BLaER1 (cell line): ENCODE measurements at regions not wholly inside any gene's neighbourhood (a gene's known extent, or its start where the extent isn't known, plus 50 kb on each side); places are given as distances from the start of the nearest gene placed in this dataset.

ENCODE experiments used
- H3K27ac ChIP-seq: shearing (Covaris generic); formaldehyde crosslinking; 2 replicates; pipeline ENCODE4 v1.8.1; 2022
- H3K27me3 ChIP-seq: shearing (Covaris generic); formaldehyde crosslinking; 2 replicates; pipeline ENCODE4 v1.8.1; 2022
- H3K36me3 ChIP-seq: shearing (Covaris generic); formaldehyde crosslinking; 2 replicates; pipeline ENCODE4 v1.8.1; 2022
- H3K4me1 ChIP-seq: shearing (Covaris generic); formaldehyde crosslinking; 2 replicates; pipeline ENCODE4 v1.8.1; 2022
- H3K4me2 ChIP-seq: shearing (Covaris generic); formaldehyde crosslinking; 2 replicates; pipeline ENCODE4 v1.8.1; 2022
- H3K4me3 ChIP-seq: shearing (Covaris generic); formaldehyde crosslinking; 2 replicates; pipeline ENCODE4 v1.8.1; 2022
- H3K9ac ChIP-seq: shearing (Covaris generic); formaldehyde crosslinking; 2 replicates; pipeline ENCODE4 v1.8.1; 2022
- H3K9me3 ChIP-seq: shearing (Covaris generic); formaldehyde crosslinking; 2 replicates; pipeline ENCODE4 v1.8.1; 2022
- H4K20me1 ChIP-seq: shearing (Covaris generic); formaldehyde crosslinking; 2 replicates; pipeline ENCODE4 v1.8.1; 2022
- Cebpa-rat ChIP-seq: shearing (Covaris generic); IDR thresholded peaks from 2 replicates; pipeline ENCODE4 v1.8.1; 2022

DNA sequence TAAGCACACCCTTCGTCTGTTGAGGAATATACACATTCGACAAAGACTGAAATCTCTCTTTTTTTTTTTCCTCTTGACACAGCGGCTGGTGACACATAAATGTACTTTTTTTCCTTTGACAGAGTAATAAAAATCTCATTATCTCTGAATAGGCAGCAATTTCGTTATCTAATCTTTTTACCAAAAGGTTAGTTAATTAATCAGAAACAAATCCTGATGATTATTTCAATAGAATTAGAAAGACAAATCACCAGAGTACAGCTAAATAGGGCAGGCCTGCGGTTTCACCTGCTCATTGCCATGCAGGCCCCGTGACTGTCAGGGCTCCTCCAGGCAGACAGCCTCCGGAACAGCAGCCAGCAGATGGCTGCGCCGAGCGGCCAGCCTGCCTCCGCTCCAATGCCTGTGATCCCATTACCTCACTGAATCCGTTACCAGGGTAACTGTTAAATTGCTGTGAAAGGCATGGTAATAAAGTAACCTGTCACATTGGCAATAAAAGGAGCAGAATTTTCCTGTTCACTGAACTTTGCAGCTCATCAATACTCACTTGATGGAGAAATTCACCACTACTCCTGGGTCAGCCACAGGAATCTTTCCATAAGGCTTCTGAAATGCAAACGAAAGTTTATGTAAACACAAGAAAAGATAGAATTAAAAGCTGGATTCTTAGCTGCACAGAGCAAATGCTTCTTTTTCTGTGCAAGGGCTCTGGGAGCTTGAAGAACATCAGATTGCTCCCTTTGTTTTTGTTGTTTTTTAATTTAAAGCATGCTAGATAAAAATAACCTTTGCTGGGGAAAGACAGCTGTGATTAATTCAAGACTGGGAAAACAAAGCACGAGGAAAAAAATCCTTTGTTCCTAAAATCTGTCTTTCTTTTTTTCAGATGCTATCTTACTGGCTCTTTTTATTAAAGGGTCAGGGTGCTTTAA is 666.4 kb upstream of the ZNF608 start:
- no peak overlapping the region for H3K4me3 ChIP-seq
- H3K9me3 ChIP-seq, result no peaks in the 10 kb centered on the region

DNA sequence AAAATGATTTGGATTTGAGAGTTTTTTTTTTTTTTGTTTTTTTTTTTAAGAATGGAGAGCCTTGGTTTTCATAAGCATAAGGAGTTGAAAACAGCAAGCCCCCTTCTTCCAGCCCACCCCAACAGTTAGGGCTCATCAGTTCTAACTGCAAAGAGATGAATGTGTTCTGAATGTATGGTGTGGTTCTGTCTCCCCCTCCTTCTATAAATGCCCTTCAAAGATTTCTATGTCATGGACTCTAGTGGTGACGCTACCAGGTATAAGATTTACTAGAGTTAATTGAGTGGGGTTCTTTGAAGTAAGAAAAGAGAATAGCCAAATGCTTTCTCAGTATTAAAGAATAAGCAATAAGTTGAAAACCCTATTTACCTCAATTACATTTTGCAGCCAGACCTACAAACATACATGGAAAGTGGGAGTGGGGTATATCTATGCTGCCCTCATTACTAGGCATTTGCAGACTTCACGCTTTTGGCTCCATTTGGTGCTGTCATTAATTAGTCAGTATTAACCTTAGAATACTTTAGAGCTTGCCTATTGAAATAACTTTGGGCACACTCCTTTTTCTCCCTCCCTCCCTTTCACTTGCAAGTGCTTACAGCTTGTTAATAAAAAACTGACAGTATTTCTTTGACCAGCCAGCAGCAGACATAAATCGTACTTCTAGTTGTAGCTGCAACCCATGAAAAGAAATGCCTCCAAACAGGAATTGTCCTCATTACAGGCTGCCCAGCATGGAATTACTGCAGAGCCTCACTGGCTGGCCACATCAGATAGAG is 667.2 kb upstream of the ZNF608 start:
- no peak for TF ChIP-seq Cebpa-rat
- no peak overlapping the region for H3K27ac ChIP-seq
- H3K4me1 ChIP-seq, result peaks cover 29% of the 10 kb centered on the region

More for the DNA sequence above, 666.4 kb upstream of the ZNF608 start:
- H3K4me2 ChIP-seq, result peak overlapping the region; percentile 63
- H3K36me3 ChIP-seq, result no peaks in the 10 kb centered on the region
- no peak for TF ChIP-seq Cebpa-rat
- H3K9ac ChIP-seq, result no peak overlapping the region
- peaks cover 29% of the 10 kb centered on the region for H3K4me1 ChIP-seq
- H3K27me3 ChIP-seq, result no peaks in the 10 kb centered on the region
- no peak overlapping the region for H3K27ac ChIP-seq
- no peaks in the 10 kb centered on the region for H4K20me1 ChIP-seq

DNA sequence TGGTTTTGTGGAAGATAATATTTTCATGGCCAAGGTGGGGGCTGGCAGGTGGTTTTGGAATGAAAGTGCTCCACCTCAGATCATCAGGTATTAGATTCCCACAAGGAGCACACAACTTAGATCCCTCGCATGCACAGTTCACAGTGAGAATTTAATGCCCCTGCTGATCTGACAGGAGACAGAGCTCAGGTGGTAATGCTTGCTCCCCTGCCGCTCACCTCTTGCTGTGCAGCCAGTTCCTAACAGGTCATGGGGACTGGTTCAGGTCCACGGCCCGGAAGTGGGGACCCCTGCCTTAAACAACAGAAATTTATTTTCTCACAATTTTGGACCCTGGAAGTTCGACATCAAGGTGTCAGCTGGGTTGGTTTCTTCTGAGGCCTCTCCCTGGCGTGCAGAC is 668.7 kb upstream of the ZNF608 start:
- Histone ChIP-seq H3K4me3 (no peak overlapping the region), H3K4me1 (peaks cover 29% of the 10 kb centered on the region), H3K27ac (no peak overlapping the region), H3K9ac (no peak overlapping the region), H3K36me3 (no peaks in the 10 kb centered on the region), H3K27me3 (no peaks in the 10 kb centered on the region), H3K4me2 (no peak overlapping the region), H4K20me1 (no peaks in the 10 kb centered on the region), H3K9me3 (no peaks in the 10 kb centered on the region)
- no peak for TF ChIP-seq Cebpa-rat

More for the DNA sequence above, 667.2 kb upstream of the ZNF608 start:
- Histone ChIP-seq H3K4me2 (no peak overlapping the region), H3K9me3 (no peaks in the 10 kb centered on the region), H3K27me3 (no peaks in the 10 kb centered on the region), H3K4me3 (no peak overlapping the region), H3K9ac (no peak overlapping the region), H4K20me1 (no peaks in the 10 kb centered on the region), H3K36me3 (no peaks in the 10 kb centered on the region)

DNA sequence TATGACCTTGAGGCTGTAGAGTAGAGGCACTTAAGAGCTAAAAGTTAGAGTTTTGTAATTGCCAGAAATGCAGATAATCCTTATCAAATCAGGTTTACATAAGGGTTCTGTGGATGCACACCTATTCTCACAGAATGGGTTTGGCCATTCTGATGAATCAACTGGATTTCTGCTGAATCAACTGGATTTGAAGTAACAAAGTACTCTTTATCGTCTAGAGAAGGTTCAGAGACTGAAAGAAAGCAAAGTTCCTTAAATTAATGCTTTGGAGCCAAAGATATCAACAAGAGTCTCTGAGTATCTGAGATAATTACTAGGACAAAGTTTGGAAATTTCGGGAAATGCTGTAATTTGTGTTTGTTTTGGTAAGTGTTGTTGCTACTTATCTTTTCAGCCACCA is 669.6 kb upstream of the ZNF608 start:
- Histone ChIP-seq H3K9me3 (no peaks in the 10 kb centered on the region), H3K4me1 (peaks cover 24% of the 10 kb centered on the region), H3K4me2 (no peak overlapping the region), H3K27me3 (no peaks in the 10 kb centered on the region), H3K27ac (no peak overlapping the region), H3K4me3 (no peak overlapping the region), H3K9ac (no peak overlapping the region), H4K20me1 (no peaks in the 10 kb centered on the region), H3K36me3 (no peaks in the 10 kb centered on the region)
- no peak for TF ChIP-seq Cebpa-rat

DNA sequence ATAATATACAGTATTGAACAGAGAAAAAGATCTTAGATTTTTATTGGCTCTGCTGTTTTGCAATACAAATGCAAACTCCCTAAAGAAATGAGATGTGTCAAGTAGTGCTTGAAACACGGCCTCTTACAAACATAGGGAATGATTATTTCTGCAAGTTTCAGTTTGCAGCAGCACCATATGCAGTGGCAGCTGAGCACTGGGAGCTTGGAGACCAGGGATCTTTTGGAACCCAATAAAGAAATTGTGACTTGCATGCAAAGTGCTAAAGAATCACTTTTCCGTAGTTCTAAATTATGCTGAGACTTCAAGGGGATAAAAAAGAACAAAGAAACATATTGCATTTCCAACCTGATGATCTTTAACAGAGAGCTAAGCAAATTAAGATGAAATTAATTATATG is 674.6 kb upstream of the ZNF608 start:
- no peak overlapping the region for H3K27ac ChIP-seq

DNA sequence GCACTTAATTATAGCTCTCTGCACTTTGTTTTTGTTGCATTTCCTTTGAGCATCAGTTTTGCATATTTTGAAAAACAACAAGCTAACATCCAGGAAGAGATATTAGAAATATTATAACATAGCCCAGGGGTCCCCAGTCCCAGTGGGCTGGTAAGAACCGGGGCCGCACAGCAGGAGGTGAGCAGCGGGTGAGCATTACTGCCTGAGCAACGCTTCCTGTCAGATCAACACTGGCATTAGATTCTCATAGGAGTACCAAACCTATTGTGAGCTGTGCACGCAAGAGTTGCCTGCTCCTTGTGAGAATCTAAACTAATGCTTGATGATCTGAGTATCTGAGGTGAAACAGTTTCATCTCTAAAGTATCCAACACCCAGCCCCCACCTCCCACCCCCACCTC is 675.9 kb upstream of the ZNF608 start:
- Histone ChIP-seq H3K27me3 (no peaks in the 10 kb centered on the region), H3K4me1 (no peaks in the 10 kb centered on the region), H3K9me3 (no peaks in the 10 kb centered on the region), H3K27ac (no peak overlapping the region), H4K20me1 (no peaks in the 10 kb centered on the region), H3K4me2 (no peak overlapping the region), H3K36me3 (no peaks in the 10 kb centered on the region), H3K4me3 (no peak overlapping the region), H3K9ac (no peak overlapping the region)
- no peak for TF ChIP-seq Cebpa-rat

More for the DNA sequence above, 674.6 kb upstream of the ZNF608 start:
- Histone ChIP-seq H3K9me3 (no peaks in the 10 kb centered on the region), H3K4me3 (no peak overlapping the region), H3K9ac (no peak overlapping the region), H3K36me3 (no peaks in the 10 kb centered on the region), H3K4me2 (no peak overlapping the region), H3K4me1 (no peaks in the 10 kb centered on the region), H4K20me1 (no peaks in the 10 kb centered on the region), H3K27me3 (no peaks in the 10 kb centered on the region)
- no peak for TF ChIP-seq Cebpa-rat

DNA sequence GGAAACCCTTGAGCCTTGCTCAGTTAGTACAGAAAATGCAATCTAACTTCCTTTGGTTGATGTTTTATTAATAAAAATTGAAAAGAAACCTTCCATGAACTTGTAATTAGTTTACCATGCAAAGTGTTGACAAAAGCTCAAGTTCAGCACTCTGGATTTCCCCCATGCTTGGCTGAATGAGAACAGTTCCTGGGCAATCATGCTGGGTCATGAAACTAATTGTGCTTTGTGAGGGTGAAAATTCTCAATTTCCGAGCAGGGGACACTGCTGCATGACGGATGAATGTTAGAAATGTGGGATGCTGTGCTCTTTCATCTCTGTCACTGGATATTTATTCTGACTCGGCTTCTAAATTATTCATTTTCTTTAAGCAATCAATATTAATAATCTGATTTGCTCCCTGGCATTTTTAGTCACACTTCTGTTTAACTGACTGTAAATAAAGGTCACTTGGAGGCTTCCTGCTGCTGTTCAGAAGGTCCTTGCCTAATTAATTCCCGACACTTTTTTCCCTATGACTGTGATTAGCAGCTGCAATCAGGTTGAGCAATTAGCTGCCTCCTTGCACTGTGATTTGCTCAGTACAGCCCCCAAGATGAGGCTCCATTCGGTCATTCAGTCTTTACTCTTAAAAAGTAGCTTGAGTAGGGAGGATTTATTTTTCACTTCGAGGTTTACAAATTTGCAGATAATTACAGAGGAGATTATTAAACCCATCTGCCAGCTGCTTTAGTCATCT is 678.1 kb upstream of the ZNF608 start:
- no peak for TF ChIP-seq Cebpa-rat
- H3K27ac ChIP-seq, result no peak overlapping the region
- H3K4me1 ChIP-seq, result no peaks in the 10 kb centered on the region
- no peaks in the 10 kb centered on the region for H3K36me3 ChIP-seq
- no peak overlapping the region for H3K9ac ChIP-seq
- no peaks in the 10 kb centered on the region for H3K27me3 ChIP-seq
- H3K4me2 ChIP-seq, result no peak overlapping the region
- H4K20me1 ChIP-seq, result no peaks in the 10 kb centered on the region
- H3K9me3 ChIP-seq, result no peaks in the 10 kb centered on the region
- H3K4me3 ChIP-seq, result no peak overlapping the region

DNA sequence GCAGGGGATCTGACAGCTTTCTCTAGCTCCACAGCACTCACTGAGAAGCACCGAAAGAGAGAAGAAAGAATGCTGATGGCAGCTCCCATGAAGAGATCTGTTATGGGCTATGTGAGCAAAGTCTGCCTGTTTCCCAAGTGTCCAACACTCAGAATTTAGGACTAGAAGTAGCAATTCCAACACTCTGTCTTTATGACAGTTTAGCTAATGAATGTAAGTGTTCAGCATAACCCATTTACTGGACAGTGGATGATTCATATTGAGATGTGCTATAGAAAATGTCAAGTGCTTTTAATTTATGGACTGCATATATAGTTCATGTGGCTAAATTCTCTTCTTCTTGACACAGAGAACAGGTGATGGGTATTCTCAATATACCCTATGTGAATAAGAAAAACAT is 683.1 kb upstream of the ZNF608 start:
- Histone ChIP-seq H3K4me1 (no peaks in the 10 kb centered on the region), H3K4me2 (no peak overlapping the region), H3K4me3 (no peak overlapping the region), H3K36me3 (no peaks in the 10 kb centered on the region), H3K9me3 (no peaks in the 10 kb centered on the region), H4K20me1 (no peaks in the 10 kb centered on the region), H3K27me3 (no peaks in the 10 kb centered on the region), H3K27ac (no peak overlapping the region), H3K9ac (no peak overlapping the region)
- no peak for TF ChIP-seq Cebpa-rat

DNA sequence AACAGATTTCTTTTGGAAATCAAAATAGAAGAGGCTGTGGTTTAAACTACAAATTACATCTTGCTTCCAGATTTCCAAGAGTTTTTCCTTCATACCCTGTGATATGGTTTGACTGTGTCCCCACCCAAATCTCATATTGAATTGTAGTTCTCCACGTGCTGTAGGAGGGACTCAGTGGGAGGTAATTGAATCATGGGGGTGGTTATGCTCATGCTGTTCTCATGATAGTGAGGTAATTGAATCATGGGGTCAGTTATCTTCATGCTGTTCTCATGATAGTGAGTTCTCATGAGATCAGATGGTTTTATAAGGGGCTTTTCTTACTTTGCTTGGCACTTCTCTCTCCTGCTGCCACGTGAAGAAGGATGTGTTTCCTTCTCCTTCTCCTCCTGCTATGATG is 687.0 kb upstream of the ZNF608 start:
- H3K27ac ChIP-seq, result no peak overlapping the region
- no peaks in the 10 kb centered on the region for H4K20me1 ChIP-seq
- no peaks in the 10 kb centered on the region for H3K27me3 ChIP-seq
- no peak for TF ChIP-seq Cebpa-rat
- no peak overlapping the region for H3K9ac ChIP-seq
- no peaks in the 10 kb centered on the region for H3K9me3 ChIP-seq
- no peaks in the 10 kb centered on the region for H3K4me1 ChIP-seq
- no peak overlapping the region for H3K4me2 ChIP-seq
- no peaks in the 10 kb centered on the region for H3K36me3 ChIP-seq
- H3K4me3 ChIP-seq, result no peak overlapping the region

DNA sequence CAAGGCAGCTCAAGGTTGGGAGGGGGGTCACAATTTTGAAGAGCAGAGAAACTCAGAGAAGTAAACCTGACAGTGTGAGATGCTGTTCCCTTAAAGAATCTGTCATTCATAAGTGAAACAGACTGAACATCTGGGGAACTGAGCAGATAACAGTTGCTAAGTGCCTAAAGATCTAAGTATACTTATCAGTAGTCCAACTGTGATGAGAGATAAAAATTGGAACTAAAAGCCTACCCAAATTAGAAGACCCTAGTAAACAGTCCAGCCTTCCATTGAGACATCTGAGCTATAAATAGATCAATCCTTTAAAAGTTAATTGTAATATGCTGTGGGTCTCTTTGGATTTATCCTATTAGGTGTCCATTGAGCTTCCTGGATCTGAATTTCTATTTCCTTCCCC is 692.8 kb upstream of the ZNF608 start:
- H4K20me1 ChIP-seq, result no peaks in the 10 kb centered on the region
- no peaks in the 10 kb centered on the region for H3K36me3 ChIP-seq
- no peak overlapping the region for H3K27ac ChIP-seq
- no peak overlapping the region for H3K9ac ChIP-seq
- no peak overlapping the region for H3K4me2 ChIP-seq
- peaks cover 24% of the 10 kb centered on the region for H3K9me3 ChIP-seq
- no peak for TF ChIP-seq Cebpa-rat
- H3K27me3 ChIP-seq, result no peaks in the 10 kb centered on the region
- no peaks in the 10 kb centered on the region; the same call in 1 of the 2 replicates for H3K4me1 ChIP-seq
- no peak overlapping the region for H3K4me3 ChIP-seq
